Naive thymus-derived CD8-positive, alpha-beta T cell (primary cell): ENCODE measurements at regions not wholly inside any gene's neighbourhood (a gene's known extent, or its start where the extent isn't known, plus 50 kb on each side); places are given as distances from the start of the nearest gene placed in this dataset.
A peak's percentile ranks its signal among the peaks of the same experiment; 100 is the strongest.

Source experiments
- ATAC-seq, 2 donors: fragments of 150-1000 bp; cut with Tn5 transposase in 1 of 2; sonication (Bioruptor Pico), chemical (Tn5 transposase) in 1 of 2; 1 replicate in 1 of 2; 2 replicates in 1 of 2; pipeline ENCODE4 v1.10.0; 2021; ENCODE audit warnings: mild to moderate bottlenecking in 2 of 2, moderate library complexity in 2 of 2
- POLR2A ChIA-PET: fragments of 350-600 bp; sonication (Branson Sonifier 250); formaldehyde crosslinking; loops from one replicate; lab custom pipeline; 2021; ENCODE audit warnings: antibody characterized with exemption; lab: Charles Lee
- DNase-seq, 10 donors: peaks; one replicate each; pipeline versions ENCODE4 v3.0.0 to v3.0.0-alpha.2; 2020 to 2022
- H3K27ac Mint-ChIP-seq, 10 donors: one replicate each; pipeline ENCODE4 v1.8.0; 2020 to 2022; ENCODE audit warnings: mild to moderate bottlenecking in 10 of 10, mixed read lengths in 10 of 10, moderate library complexity in 4 of 10, inconsistent platforms in 1 of 10
- H3K27me3 Mint-ChIP-seq, 5 donors: one replicate each; pipeline ENCODE4 v1.8.0; 2021 to 2022; ENCODE audit warnings: mixed read lengths in 5 of 5
- H3K36me3 Mint-ChIP-seq, 3 donors: one replicate each; pipeline ENCODE4 v1.8.0; 2020 to 2022; ENCODE audit warnings: mixed read lengths in 3 of 3, mild to moderate bottlenecking in 2 of 3, inconsistent platforms in 1 of 3
- H3K4me1 Mint-ChIP-seq, 4 donors: one replicate each; pipeline ENCODE4 v1.8.0; 2021 to 2022; ENCODE audit warnings: mixed read lengths in 4 of 4
- H3K4me3 Mint-ChIP-seq, 10 donors: one replicate each; pipeline ENCODE4 v1.8.0; 2020 to 2022; ENCODE audit warnings: mild to moderate bottlenecking in 10 of 10, mixed read lengths in 10 of 10, moderate library complexity in 6 of 10, inconsistent platforms in 1 of 10
- H3K9me3 Mint-ChIP-seq, 9 donors: one replicate each; pipeline ENCODE4 v1.8.0; 2020 to 2022; ENCODE audit warnings: mixed read lengths in 9 of 9, mild to moderate bottlenecking in 3 of 9, inconsistent platforms in 1 of 9, moderate library complexity in 1 of 9

DNA sequence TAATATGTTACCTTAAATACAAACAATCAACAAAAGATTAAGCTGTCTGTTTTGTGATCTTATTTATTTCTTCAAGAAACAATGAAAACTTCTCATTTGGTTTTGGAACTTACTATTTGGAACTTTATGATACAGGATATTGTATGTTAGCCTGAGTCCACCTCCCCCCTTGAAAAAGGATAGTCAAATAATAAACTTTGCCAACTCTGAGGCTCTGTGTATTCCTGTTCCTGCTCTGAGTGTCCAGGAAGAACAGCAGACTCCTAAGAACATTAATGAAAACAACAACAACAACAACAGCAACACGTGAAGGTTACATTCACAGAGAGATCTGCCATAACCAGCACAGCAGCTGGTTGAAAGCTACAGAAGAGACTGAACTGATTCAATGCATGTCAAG, 108.1 kb upstream of the AADACL2 start:
- ATAC-seq (no peak), DNase-seq (no peak)
- Mint-ChIP-seq H3K36me3 (no peaks in the 10 kb centered on the region), H3K27me3 (peaks cover 0 to 7% (median 0%) of the 10 kb centered on the region in 5 donors), H3K27ac (no peak overlapping the region), H3K9me3 (peaks cover 0 to 3% (median 0%) of the 10 kb centered on the region in 9 donors), H3K4me1 (no peaks in the 10 kb centered on the region), H3K4me3 (no peak overlapping the region)
- POLR2A ChIA-PET, result no interaction called here

DNA sequence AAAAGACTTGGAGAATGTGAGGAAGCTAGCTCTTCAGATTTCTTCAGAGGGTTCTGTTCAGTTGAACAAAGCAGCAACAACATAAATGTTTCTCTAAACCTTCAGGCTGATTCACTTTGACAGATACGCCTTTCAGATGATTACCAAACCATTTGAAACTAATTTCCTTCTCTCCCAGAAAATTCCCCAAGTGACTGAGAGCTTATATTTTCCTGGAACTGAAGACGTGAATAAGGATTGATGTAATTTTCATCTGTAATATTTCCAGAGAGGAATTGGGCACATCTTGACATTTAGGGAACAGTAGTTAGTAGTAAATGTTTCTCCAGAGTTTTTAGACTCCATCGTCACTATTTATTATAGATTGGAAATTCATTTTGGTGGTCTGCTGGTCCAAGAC, 108.6 kb upstream of the AADACL2 start:
- ATAC-seq (no peak), DNase-seq (no peak)
- H3K4me1 Mint-ChIP-seq, result no peaks in the 10 kb centered on the region
- H3K36me3 Mint-ChIP-seq, result no peaks in the 10 kb centered on the region
- POLR2A ChIA-PET, result no interaction called here
- no peak overlapping the region for H3K4me3 Mint-ChIP-seq
- H3K27me3 Mint-ChIP-seq, result peaks cover 0 to 7% (median 0%) of the 10 kb centered on the region in 5 donors
- H3K27ac Mint-ChIP-seq, result no peak overlapping the region
- peaks cover 0 to 3% (median 0%) of the 10 kb centered on the region in 9 donors for H3K9me3 Mint-ChIP-seq

DNA sequence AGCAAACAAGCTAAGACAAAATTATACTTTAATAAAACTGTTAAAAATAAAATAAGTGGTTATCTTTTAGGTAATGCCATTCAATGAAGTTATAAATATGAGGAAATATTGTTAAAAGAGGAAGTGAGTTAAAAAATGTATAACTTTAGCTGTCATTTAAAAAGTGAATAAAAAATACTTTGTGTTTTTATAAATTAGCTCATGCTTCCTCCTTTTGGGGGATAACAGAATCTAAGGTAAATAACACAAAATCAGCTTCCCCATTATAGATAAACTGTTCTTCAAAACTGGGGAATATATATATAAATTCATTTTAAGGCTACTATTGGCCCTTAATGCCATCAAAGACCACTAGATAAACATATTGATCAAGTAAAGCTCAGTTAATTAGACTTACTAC, 113.7 kb upstream of the AADACL2 start:
- H3K36me3 Mint-ChIP-seq, result no peaks in the 10 kb centered on the region
- no peaks in the 10 kb centered on the region for H3K4me1 Mint-ChIP-seq

DNA sequence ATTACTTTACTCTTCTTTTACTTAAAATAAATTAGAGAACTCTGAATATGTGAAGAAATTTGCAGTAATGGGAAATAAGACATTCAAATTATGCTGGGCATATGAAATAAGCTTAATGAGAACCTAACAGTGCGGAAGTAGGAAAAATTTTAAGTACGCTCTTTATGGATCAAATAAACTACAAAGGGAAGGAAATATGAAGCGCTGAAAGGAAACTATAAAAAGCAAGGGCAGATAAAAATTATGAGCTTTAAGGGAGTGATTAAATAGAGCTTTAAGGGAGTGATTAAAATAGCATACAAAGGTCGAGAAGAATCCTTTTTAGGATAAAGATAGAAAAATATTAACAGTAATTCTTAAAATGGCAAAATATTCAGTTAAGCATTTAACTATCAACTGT, 118.3 kb upstream of the AADACL2 start:
- Mint-ChIP-seq H3K36me3 (no peaks in the 10 kb centered on the region), H3K9me3 (peaks cover 0 to 6% (median 2%) of the 10 kb centered on the region in 9 donors), H3K27me3 (no peaks in the 10 kb centered on the region), H3K4me3 (no peak overlapping the region), H3K27ac (no peak overlapping the region), H3K4me1 (no peaks in the 10 kb centered on the region)
- DNase-seq, result no peak
- no peak for ATAC-seq
- POLR2A ChIA-PET, result no interaction called here

More for the DNA sequence above, 113.7 kb upstream of the AADACL2 start:
- DNase-seq, result no peak
- POLR2A ChIA-PET, result no interaction called here
- Mint-ChIP-seq H3K4me3 (no peak overlapping the region), H3K27me3 (no peaks in the 10 kb centered on the region), H3K9me3 (peaks cover 0 to 3% (median 0%) of the 10 kb centered on the region in 9 donors), H3K27ac (no peak overlapping the region)
- ATAC-seq, result no peak

DNA sequence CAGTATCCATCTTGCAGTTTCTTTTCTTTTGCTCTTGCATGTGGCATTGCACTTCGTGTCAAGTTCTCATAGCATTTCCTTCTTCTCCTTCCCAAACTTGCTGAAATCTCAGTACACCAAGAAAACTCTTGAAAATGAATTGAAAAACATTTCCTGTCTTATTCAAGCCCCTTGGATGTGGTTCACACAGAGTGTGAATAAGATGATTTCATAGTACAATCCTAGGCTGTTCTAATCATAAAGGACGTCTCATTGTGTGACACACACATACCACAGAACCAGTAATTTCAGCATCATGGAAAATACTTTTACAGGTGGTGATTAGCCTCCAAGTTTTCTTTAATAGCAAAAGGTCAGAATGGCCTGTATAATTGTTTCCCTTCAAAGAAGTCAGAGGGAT, 121.6 kb upstream of the AADACL2 start:
- DNase-seq (no peak), ATAC-seq (no peak)
- Mint-ChIP-seq H3K27me3 (peaks cover 0 to 11% (median under 1%) of the 10 kb centered on the region in 5 donors), H3K4me1 (no peaks in the 10 kb centered on the region), H3K36me3 (no peaks in the 10 kb centered on the region), H3K4me3 (no peak overlapping the region), H3K27ac (no peak overlapping the region), H3K9me3 (peaks cover 0 to 13% (median 5%) of the 10 kb centered on the region in 9 donors)
- POLR2A ChIA-PET, result no interaction called here

DNA sequence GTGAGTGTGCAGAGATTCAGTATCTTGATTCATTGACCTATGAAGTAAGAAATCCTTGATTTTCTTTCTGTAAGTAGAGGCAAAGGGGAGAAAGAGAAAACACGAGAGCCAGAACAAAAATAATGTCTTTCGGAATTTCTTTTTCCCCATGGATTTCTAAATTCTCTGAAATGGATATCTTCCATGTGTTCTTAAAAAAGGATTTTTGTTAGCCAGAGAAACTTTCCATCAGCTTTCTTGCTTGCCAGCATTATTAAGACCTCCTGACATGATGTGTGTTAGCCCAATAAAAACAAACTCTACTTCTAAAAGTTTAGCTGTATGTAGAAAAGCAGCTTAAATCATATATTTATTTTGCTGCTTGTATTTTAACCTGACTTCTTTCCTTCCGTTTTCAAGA, 122.3 kb upstream of the AADACL2 start:
- H3K27me3 Mint-ChIP-seq, result peaks cover 0 to 15% (median 4%) of the 10 kb centered on the region in 5 donors
- no peak overlapping the region for H3K27ac Mint-ChIP-seq
- H3K4me3 Mint-ChIP-seq, result no peak overlapping the region
- H3K9me3 Mint-ChIP-seq, result peaks cover 0 to 13% (median 5%) of the 10 kb centered on the region in 9 donors
- ATAC-seq (no peak), DNase-seq (no peak)
- no peaks in the 10 kb centered on the region for H3K4me1 Mint-ChIP-seq
- POLR2A ChIA-PET, result no interaction called here
- no peaks in the 10 kb centered on the region for H3K36me3 Mint-ChIP-seq

DNA sequence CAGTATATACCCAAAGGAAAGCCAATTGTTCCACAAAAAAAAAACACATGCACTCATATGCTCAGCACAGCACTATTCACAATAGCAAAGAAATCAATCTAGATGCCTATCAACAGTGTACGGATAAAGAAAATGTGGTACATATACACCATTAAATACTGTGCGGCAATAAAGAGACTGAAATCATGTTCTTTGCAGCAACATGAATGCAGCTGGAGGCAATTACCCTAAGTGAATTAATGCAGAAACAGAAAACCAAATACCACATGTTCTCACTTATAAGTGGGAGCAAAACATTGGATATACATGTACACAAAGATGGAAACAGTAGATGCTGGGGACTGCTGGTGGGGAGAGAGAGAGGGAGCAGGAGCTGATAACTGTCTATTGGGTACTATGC, 124.2 kb upstream of the AADACL2 start:
- peaks cover 0 to 13% (median 2%) of the 10 kb centered on the region in 9 donors for H3K9me3 Mint-ChIP-seq
- no peaks in the 10 kb centered on the region for H3K4me1 Mint-ChIP-seq
- H3K36me3 Mint-ChIP-seq, result no peaks in the 10 kb centered on the region
- no peak overlapping the region for H3K27ac Mint-ChIP-seq
- DNase-seq (no peak), ATAC-seq (no peak)
- POLR2A ChIA-PET, result no interaction called here
- no peak overlapping the region for H3K4me3 Mint-ChIP-seq
- H3K27me3 Mint-ChIP-seq, result peaks cover 0 to 15% (median 4%) of the 10 kb centered on the region in 5 donors

DNA sequence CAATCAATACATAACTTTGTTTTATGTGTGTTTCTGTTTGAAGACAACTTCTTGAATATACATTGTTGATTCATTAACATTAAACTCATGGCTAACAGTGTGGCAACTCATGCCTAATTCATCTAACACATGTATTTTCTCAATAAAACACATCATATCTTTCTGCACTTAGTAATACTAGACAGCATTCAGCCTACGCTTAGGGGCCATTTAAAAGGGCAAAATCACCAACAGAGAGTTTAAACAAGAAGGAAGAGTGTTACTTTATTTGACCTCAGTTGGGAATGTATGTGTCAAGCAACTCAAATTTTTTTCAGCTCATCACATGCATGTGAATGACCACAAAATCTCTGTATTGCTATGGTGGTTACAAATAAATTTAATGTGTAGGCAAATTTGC, 128.8 kb upstream of the AADACL2 start:
- POLR2A ChIA-PET, result no interaction called here
- Mint-ChIP-seq H3K4me1 (no peaks in the 10 kb centered on the region), H3K36me3 (no peaks in the 10 kb centered on the region), H3K27me3 (peaks cover 0 to 16% (median 3%) of the 10 kb centered on the region in 5 donors), H3K9me3 (peaks cover 0 to 4% (median under 1%) of the 10 kb centered on the region in 9 donors), H3K27ac (no peak overlapping the region), H3K4me3 (no peak overlapping the region)
- no peak for ATAC-seq
- DNase-seq, result no peak

DNA sequence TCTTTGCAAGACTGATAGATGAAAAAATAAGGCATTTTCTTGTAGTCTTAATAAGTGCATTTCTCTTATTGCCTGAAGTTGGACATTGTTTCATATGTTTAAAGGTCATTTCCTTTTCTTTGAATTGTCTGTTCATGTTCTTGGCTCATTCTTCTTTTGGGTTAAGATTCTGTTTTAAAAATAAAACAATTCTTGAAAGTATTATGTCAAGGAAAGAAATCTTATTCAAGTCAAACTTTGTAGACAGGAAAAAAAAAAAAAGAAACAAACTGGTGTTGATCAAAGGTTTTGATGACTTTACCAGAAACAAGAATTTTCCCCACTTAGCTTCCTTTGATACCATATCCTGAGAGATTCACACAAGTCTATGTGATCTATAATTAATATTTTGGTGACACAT, 132.9 kb upstream of the AADACL2 start:
- DNase-seq (no peak), ATAC-seq (no peak)
- H3K4me3 Mint-ChIP-seq, result no peak overlapping the region
- no peaks in the 10 kb centered on the region for H3K36me3 Mint-ChIP-seq
- no peaks in the 10 kb centered on the region for H3K4me1 Mint-ChIP-seq
- H3K27ac Mint-ChIP-seq, result no peak overlapping the region
- POLR2A ChIA-PET, result no interaction called here
- H3K27me3 Mint-ChIP-seq, result peaks cover 0 to 10% (median 1%) of the 10 kb centered on the region in 5 donors
- H3K9me3 Mint-ChIP-seq, result no peaks in the 10 kb centered on the region

DNA sequence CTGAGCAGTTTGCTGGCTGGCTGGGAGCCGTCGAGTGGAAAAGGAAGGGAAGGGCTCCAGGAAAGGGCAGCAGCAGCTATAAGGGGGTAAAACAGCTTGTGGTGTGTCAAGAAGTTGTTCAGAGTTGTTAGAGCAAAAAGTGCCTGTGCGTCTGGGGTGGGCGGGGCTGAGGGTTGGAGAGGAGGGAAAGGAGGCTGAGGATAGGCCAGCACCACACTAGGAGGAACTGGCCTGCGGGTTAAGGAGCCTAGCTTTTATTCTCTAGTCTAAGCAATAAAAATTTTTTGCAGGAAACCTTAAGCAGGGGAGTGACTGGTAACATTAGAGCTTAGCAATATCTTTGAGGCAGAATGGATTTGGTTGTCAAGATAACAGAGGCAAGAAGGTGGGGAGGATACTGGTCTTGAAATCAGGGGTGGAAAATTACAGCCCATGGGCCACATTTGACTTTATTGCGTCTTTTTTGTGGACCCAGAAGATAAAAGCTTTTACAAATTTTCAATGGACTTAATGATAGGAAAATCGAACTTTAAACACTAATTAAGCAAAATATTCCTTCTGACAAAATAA, 134.5 kb upstream of the AADACL2 start:
- ATAC-seq, result no peak
- peaks cover 0 to 1% (median 0%) of the 10 kb centered on the region in 3 donors for H3K36me3 Mint-ChIP-seq
- no peak for DNase-seq
- no peaks in the 10 kb centered on the region for H3K9me3 Mint-ChIP-seq
- no peak overlapping the region for H3K4me3 Mint-ChIP-seq
- no peaks in the 10 kb centered on the region for H3K4me1 Mint-ChIP-seq
- H3K27ac Mint-ChIP-seq, result no peak overlapping the region
- POLR2A ChIA-PET, result no interaction called here
- peaks cover 0 to 13% (median 3%) of the 10 kb centered on the region in 5 donors for H3K27me3 Mint-ChIP-seq

DNA sequence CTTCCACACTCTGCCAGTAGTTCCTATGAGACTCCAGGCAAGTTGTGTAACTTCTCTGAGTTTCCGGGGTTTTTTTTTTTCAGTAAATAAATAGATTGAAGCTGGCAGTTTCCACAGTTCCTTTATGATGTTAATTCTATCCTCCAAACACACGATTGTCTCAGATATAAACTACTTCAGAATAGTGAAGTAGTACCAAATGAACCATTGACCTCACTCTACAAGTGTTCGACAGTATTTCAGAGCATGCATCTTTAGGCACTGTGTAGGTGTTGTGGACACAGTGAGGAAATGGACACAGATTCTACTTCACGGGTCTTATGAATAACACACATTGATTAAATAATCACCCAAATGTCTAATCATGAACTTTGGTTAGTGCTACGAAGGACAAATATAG, 136.1 kb upstream of the IGSF10 start:
- no peak for DNase-seq
- Mint-ChIP-seq H3K27me3 (peaks cover 0 to 14% (median 3%) of the 10 kb centered on the region in 5 donors), H3K27ac (peak overlapping the region in 1 of 10 donors; percentile 92), H3K9me3 (no peaks in the 10 kb centered on the region), H3K4me3 (no peak overlapping the region), H3K36me3 (peaks cover 0 to 1% (median 0%) of the 10 kb centered on the region in 3 donors), H3K4me1 (no peaks in the 10 kb centered on the region)
- POLR2A ChIA-PET, result no interaction called here
- no peak for ATAC-seq

DNA sequence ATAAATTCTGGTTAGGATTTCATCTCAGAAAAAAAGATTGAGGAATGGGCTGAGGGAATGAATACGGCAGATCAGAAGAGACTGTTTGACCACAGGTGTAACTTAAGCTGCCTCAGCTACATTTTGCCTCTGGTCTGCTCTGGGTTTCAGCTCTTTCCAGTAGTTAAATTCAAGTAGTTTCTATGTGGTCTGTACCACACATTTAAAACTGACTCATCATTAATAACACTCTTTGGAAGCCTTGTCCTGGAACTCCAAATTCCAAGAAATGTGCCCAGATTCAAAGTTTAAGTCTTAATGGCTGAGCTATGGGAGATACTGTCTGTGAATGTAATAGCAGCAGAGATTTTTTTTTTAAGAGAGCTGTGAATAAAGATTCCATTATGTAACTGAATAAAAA, 133.1 kb upstream of the IGSF10 start:
- H3K9me3 Mint-ChIP-seq, result no peaks in the 10 kb centered on the region
- H3K4me1 Mint-ChIP-seq, result no peaks in the 10 kb centered on the region
- no peak overlapping the region for H3K4me3 Mint-ChIP-seq
- peaks cover 0 to 1% (median 0%) of the 10 kb centered on the region in 3 donors for H3K36me3 Mint-ChIP-seq
- DNase-seq (no peak), ATAC-seq (no peak)
- H3K27me3 Mint-ChIP-seq, result peaks cover 0 to 15% (median 4%) of the 10 kb centered on the region in 5 donors
- H3K27ac Mint-ChIP-seq, result no peak overlapping the region
- POLR2A ChIA-PET, result interaction anchor here (0.7 kb wide), 1 partner anchor 1011 kb away, joined by 6 read pairs; no protein-coding TSS in a partner anchor

DNA sequence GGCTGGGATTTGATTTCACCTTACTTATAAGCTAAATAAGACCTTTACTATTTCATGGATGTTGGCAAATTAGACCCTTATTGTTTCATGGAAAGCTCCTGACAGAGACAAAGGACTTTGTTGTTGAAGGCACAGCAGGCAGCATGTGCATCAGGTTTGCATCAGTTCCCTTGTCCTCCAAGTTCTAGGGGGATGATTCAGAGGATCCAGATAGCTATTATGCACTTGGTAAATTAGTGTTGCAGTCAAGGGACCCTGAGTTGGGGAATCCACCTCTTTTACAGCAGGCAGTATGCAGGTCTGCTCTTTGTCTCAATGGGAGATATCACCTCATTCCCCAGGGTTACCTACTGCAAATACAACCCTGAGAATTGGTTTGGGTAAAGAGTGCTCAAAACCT, 131.4 kb upstream of the IGSF10 start:
- DNase-seq (no peak), ATAC-seq (no peak)
- H3K4me1 Mint-ChIP-seq, result no peaks in the 10 kb centered on the region
- H3K9me3 Mint-ChIP-seq, result peaks cover 0 to 2% (median 0%) of the 10 kb centered on the region in 9 donors
- POLR2A ChIA-PET, result no interaction called here
- H3K27me3 Mint-ChIP-seq, result peaks cover 0 to 13% (median 1%) of the 10 kb centered on the region in 5 donors
- H3K36me3 Mint-ChIP-seq, result peaks cover 0 to 1% (median 0%) of the 10 kb centered on the region in 3 donors
- no peak overlapping the region for H3K27ac Mint-ChIP-seq
- H3K4me3 Mint-ChIP-seq, result no peak overlapping the region

DNA sequence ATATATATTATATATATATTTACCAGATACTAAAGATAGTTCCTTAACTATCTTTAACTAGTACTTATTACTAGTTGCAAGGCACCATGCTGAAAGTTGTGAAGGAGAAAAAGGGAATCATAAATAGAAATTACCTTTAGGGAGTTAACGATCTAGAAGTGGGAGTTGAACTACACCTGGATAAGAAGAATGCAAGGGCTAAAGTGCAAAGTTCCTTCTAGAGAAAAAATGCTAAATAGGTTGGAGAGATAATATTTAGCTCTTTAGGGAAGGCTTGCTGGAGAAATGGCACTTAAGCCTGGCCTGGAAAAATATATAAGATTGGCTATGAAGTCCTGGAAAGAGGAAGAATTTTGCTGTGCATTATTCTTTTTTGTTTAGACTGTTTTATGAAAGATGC, 130.6 kb upstream of the IGSF10 start:
- peaks cover 0 to 2% (median 0%) of the 10 kb centered on the region in 9 donors for H3K9me3 Mint-ChIP-seq
- ATAC-seq (no peak), DNase-seq (no peak)
- no peak overlapping the region for H3K4me3 Mint-ChIP-seq
- peaks cover 0 to 9% (median 1%) of the 10 kb centered on the region in 5 donors for H3K27me3 Mint-ChIP-seq
- H3K27ac Mint-ChIP-seq, result no peak overlapping the region
- H3K4me1 Mint-ChIP-seq, result no peaks in the 10 kb centered on the region
- POLR2A ChIA-PET, result no interaction called here
- peaks cover 0 to 1% (median 0%) of the 10 kb centered on the region in 3 donors for H3K36me3 Mint-ChIP-seq
